ENCODE measurements at regions not wholly inside any gene's neighbourhood (a gene's known extent, or its start where the extent isn't known, plus 50 kb on each side); places are given as distances from the start of the nearest gene placed in this dataset.

DNA sequence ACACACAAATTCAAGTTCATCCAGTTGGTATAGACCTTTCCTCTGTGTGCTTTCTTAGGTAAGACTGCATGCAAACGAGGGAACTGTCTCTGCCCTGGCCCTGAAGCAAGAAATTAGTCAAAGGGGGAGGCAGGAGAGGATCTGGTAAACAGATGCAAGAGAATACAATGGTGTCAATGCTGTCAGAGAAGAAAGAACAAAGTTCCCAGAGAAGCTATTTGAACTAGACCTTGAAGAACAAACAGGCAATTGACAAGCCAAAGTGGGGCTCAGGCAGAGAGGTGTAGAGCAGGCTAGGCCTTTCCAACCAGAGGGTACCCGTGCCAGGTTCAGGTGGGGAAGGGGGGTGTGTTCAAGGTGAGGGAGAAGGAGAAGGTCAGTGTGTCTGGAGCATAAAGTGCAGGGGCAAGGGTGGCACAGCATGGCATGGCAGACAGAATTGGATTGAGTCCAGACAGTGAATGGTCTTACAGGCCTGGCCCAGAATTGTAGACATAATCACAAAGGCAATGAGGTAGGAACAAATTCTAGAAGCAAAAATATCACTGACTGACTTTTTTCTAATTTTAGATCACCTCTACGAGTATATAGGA lies 95.0 kb upstream of the STARD13 start:
- TF ChIP-seq ZNF274 (IDR thresholded peaks at IDR 0.05; ENCODE audit: low read depth, low read length) (no peak), YY1 (IDR thresholded peaks at IDR 0.05; ENCODE audit: insufficient read depth, insufficient read length) (no peak), SUZ12 (IDR thresholded peaks at IDR 0.05; ENCODE audit: extremely low read depth, insufficient read depth, insufficient read length) (no peak)

Measured in NT2/D1 (cell line).